HL-60 (cell line): ENCODE measurements at regions not wholly inside any gene's neighbourhood (a gene's known extent, or its start where the extent isn't known, plus 50 kb on each side); places are given as distances from the start of the nearest gene placed in this dataset.

Experiments used
- DNase-seq, 2 experiments: peaks; one replicate each; pipeline ENCODE4 v3.0.0-alpha.2; 2010 to 2020; ENCODE audit warnings: low read depth in 1 of 2, low spot score in 1 of 2
- H3K27ac ChIP-seq: fragments of 250-450 bp; sonication (Bioruptor Pico); replicated peaks from 2 replicates; pipeline ENCODE4 v1.5.1; 2020; ENCODE audit warnings: mild to moderate bottlenecking, moderate library complexity
- H3K27me3 ChIP-seq: fragments of 250-450 bp; sonication (Bioruptor Pico); 2 replicates; pipeline ENCODE4 v1.5.1; 2021; ENCODE audit warnings: mild to moderate bottlenecking, moderate library complexity; ENCODE audit not compliant: insufficient read depth, poor library complexity, severe bottlenecking
- H3K4me3 ChIP-seq: replicated peaks from 2 replicates; pipeline ENCODE4 v1.5.1; 2011; ENCODE audit warnings: mild to moderate bottlenecking, control low read depth, low read length; ENCODE audit not compliant: insufficient read depth
- CTCF ChIP-seq: IDR thresholded peaks from one replicate; pipeline ENCODE4 v1.5.1; 2011; ENCODE audit warnings: low read length, control low read depth, inconsistent platforms; ENCODE audit not compliant: insufficient read depth
- GABPA ChIP-seq: IDR thresholded peaks from 2 replicates; pipeline ENCODE4 v1.6.1; 2012; ENCODE audit warnings: low read depth
- POLR2AphosphoS5 ChIP-seq: IDR thresholded peaks from 2 replicates; pipeline ENCODE4 v1.6.1; 2012; ENCODE audit warnings: low read depth
- REST ChIP-seq: IDR thresholded peaks from 2 replicates; pipeline ENCODE4 v1.6.1; 2012; ENCODE audit warnings: low read depth; ENCODE audit not compliant: insufficient replicate concordance
- SPI1 ChIP-seq: IDR thresholded peaks from 2 replicates; pipeline ENCODE4 v1.6.1; 2012; ENCODE audit warnings: low read depth, mild to moderate bottlenecking, borderline replicate concordance

- no peak for DNase-seq
- Histone ChIP-seq H3K27ac (no peak overlapping the region), H3K4me3 (no peak overlapping the region), H3K27me3 (no peaks in the 10 kb centered on the region)
- TF ChIP-seq POLR2AphosphoS5 (no peak), CTCF (no peak), REST (no peak)
Observed at GRCh38 chr3:181174676-181175233, 185.2 kb upstream of the DNAJC19 start.

- H3K27me3 ChIP-seq: no peaks in the 10 kb centered on the region
- no peak for DNase-seq
- no peak overlapping the region for H3K27ac ChIP-seq
- no peak for TF ChIP-seq POLR2AphosphoS5
- no peak for TF ChIP-seq REST
- TF ChIP-seq CTCF: no peak
- no peak for TF ChIP-seq GABPA
- no peak for TF ChIP-seq SPI1
- H3K4me3 ChIP-seq: no peak overlapping the region
Observed at GRCh38 chr3:181174022-181174421, 184.5 kb upstream of the DNAJC19 start.

- Histone ChIP-seq H3K27ac (no peak overlapping the region), H3K27me3 (no peaks in the 10 kb centered on the region), H3K4me3 (no peak overlapping the region)
- TF ChIP-seq GABPA (no peak), REST (no peak), CTCF (no peak), POLR2AphosphoS5 (no peak), SPI1 (no peak)
- DNase-seq: no peak
Observed at GRCh38 chr3:181173227-181173626, 183.7 kb upstream of the DNAJC19 start.
